LNCAP (cell line): ENCODE measurements at regions not wholly inside any gene's neighbourhood (a gene's known extent, or its start where the extent isn't known, plus 50 kb on each side); places are given as distances from the start of the nearest gene placed in this dataset.

Source experiments
- TF ChIP-seq, protein P1 (sequence below): fragments of 450-650 bp; IDR thresholded peaks from 2 replicates; pipeline ENCODE4 v1.5.1; 2017; ENCODE audit warnings: mild to moderate bottlenecking

DNA sequence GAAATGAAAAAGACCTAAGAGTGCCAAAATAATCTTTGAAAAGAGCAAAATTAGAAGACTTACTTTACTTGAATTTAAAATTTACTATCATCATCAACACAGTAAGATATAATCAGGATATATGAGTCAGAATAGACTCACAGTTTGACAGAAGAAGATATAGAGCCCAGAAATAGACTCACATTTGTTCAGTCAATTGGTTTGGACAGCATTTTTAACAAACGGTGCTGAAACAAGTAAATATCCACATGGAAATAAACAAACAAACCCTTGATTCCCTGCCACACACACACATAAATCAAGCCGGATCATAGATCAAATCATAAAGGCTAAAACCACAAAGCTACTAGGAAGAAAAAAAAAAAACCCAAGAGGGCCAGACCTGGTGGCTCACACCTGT lies 291.1 kb downstream of the ADGRG6 start:
- TF ChIP-seq, protein P1, sequence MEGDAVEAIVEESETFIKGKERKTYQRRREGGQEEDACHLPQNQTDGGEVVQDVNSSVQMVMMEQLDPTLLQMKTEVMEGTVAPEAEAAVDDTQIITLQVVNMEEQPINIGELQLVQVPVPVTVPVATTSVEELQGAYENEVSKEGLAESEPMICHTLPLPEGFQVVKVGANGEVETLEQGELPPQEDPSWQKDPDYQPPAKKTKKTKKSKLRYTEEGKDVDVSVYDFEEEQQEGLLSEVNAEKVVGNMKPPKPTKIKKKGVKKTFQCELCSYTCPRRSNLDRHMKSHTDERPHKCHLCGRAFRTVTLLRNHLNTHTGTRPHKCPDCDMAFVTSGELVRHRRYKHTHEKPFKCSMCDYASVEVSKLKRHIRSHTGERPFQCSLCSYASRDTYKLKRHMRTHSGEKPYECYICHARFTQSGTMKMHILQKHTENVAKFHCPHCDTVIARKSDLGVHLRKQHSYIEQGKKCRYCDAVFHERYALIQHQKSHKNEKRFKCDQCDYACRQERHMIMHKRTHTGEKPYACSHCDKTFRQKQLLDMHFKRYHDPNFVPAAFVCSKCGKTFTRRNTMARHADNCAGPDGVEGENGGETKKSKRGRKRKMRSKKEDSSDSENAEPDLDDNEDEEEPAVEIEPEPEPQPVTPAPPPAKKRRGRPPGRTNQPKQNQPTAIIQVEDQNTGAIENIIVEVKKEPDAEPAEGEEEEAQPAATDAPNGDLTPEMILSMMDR, result no peak

DNA sequence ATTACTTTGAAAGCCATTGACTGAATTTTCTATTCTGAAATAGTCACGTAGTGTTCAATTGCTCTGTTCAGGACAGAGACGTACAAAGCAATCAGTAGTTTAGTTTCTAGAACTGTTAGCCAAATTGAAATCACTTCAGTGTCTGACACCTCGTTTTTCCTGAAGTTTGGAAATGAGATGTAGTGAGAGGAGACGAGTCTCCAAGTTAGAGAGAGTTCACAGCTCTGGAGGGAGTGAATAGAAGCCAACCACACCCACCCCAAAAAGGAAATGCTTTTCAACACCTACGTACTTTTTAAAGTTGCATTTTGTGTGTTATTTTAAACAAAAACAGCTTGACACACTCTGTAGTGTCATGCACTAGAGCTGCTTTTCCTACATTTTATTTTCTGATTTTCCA lies 296.0 kb downstream of the ADGRG6 start:
- TF ChIP-seq, protein P1, result no peak

DNA sequence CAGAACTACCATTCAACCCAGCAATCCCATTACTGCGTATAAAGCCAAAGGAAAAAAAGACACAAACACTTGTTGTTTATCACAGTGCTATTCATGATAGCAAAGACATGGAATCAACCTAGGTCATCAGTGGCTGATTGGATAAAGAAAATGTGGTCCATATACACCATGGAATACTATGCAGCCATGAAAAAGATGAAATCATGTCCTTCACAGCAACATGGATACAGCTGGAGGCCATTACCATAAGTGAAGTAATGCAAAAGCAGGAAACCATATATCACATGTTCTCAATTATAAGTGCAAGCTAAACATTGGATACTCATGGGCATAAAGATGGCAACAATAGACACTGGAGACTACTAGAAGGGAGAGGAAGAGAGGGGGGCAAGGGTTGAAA lies 299.6 kb downstream of the ADGRG6 start:
- TF ChIP-seq, protein P1, result no peak

DNA sequence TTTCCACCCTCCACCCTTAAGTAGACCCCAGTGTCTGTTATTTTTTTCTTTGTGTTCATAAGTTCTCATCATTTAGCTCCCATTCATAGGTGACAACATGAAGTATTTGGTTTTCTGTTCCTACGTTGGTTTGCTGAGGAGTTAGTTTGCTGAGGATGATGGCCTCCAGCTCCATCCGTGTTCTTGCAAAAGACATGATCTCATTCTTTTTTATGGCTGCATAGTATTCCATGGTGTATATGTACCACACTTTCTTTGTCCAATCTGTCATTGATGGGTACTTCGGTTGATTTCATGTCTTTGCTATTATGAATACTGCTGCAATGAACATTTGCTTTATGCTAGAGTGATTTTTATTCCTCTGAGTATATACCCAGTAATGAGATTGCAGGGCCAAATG lies 301.2 kb downstream of the ADGRG6 start:
- TF ChIP-seq, protein P1, result no peak

DNA sequence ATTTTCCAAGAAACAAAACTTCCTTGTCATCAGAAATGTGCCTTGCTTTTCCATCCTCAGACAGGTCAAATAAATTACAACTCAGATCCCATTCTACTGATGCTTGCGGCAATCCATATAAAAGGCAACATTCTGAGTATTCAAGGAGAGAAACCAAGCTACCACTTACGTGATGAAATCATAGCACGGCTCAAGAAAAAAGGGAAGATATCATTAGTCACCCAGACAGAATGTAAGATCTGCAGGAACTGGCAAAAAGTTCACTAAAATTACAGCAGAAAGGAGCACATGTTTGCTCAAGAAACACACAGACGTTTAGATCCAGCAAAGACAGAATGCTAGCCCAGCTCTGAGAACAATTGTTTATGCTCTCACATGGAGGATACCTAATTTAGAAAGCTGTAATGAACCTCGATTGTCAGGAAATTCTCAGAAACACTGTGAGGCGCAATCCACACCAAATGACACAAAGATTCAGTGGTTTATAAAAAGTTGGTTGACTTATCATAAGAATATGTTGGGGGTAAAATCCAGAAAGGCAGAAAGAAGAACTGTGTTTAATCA lies 304.2 kb downstream of the ADGRG6 start:
- TF ChIP-seq, protein P1, result no peak

DNA sequence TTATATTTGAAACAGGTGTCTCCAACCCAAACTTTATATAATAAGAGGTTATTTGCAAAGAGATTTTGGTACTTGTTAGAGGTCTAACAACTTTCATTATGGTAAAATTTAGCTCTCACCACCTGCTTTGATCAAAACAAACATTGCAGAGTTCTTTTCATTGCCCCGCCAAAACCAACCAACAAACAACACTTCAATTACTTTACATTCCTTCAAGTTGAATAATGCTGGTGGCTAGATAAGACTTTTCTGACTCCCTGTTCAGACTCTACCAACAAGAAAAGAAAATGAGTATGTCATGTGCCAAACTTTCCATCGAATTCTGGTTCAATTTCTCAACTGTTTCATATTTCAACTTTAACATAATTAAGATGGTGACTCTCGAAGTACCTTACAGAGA lies 311.1 kb downstream of the ADGRG6 start:
- TF ChIP-seq, protein P1, result no peak

DNA sequence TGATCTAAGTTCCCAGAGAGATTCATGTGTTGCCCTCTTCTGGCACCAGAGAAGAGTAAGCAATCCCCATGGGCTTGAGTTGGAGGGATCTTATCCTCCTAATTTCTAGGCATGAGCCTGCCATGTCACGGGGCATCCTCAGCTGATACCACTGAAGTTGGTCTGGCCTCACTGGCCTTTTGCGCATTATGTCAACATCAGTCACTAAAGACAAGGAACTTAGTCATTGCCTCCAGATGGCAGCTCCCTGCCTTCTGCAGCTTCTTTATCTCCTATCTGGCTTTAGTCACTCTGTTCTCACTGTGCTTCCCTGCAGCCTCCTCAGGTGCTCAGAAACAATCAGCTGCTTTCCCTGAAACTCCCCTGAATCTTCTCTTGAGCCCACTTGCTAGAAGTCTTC lies 312.2 kb downstream of the ADGRG6 start:
- TF ChIP-seq, protein P1, result no peak

DNA sequence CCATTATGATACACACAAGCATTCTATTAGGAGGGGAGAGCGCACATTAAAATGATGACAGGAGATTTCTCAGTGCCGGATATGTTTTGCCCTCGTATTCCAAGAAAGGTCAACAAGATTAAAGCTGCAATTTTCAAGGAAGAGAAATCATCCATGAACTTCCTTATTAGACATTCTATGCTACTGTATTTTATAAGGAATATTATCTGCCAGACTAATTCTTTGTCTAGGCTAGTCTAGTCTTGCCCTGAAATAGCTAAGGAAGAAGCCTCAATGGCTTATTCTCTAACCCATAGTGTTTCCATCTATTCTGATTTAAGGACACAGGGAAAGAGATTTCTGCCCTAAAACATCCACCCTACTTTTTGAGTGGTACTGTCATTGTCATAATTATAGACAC lies 315.4 kb downstream of the ADGRG6 start:
- TF ChIP-seq, protein P1, result no peak
